ENCODE measurements at regions not wholly inside any gene's neighbourhood (a gene's known extent, or its start where the extent isn't known, plus 50 kb on each side); places are given as distances from the start of the nearest gene placed in this dataset.
A peak's percentile ranks its signal among the peaks of the same experiment; 100 is the strongest.

DNA sequence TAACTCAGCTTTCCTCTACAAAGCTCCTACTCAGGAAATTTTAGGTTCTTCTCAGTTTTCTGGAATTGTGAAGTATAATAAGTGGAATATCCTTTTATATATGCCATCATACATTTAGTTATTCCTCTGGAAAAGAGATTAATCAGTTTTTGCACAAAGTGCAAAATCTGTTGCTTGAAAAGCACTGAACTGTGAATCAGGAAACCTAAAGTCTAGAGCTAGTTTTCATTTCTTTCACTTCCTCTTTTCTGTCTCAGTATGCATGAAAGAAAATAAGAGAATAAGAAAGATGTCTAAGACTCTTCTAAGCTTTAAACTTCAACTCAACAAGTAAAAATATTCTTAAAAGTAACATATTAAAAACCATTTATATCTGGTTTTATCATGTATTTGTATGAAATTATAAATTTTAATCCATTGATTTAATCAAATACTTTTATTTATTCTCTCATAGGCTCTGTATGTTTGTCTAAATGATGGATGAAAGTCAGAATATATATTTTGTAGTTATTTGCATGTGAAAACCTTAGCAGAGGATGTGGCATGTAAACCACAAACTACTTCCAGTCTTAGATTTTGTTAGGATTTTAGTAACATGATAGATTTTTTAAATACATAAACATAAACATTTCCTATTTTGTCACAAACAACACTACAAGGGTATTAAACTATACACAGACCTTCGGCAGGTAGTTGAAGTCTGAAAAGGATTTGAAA is 1073.0 kb downstream of the XPNPEP1 start:
- DNase-seq (ENCODE audit: low read depth): no peak

DNA sequence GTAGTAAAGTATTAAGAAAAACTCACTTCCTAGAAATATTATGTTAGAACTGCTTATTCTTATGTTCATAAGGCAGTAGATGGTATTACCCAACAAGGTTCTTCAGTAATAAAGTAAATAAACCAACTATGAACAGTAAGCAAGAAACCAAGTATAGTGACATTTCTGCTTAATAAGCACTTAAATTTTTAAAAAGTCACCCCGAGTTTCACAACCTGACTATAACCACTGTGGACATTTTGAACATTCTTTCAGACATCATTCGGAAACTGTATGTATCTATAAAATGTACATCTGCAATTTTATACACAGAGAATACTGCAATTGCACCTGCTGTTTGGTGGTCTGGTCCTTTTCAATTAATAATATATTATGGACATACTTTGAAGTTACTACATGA is 1073.6 kb downstream of the XPNPEP1 start:
- DNase-seq (ENCODE audit: low read depth): no peak

DNA sequence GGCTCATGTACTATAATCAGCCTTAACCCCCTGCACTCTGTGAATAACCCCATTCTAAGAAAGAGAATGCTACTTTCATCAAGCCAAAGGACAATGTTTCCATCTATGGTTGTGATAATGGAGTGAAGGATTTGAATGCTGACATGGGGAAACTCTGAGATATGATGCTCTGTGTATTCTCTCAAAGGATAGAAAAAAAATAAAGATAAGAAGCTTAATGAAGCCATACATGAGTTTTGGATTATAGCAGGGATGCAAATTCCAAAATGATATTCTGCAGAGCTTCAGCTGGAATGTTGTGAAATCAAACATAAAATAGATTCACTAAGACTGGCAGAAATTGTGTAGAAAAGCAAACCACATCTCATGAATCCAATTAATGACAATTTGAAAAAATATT is 1074.1 kb downstream of the XPNPEP1 start:
- DNase-seq (ENCODE audit: low read depth): no peak

DNA sequence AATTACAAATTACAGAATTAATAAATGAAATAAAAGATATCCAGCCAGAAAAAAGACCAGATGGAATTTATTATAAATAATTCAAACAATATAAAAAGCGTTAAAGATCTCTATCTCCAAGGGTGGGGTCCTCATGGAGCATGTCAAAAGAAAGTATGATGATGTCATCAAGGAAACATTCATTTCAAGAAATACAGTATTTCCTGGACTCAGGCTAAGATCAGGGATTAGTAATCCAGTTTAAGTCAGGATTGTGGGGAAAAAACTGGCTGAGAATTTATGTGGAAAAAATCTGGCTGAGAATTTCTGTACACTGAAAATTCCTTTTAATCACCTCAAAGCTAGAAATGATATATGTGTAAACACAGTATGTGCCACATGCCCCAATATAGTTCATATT is 1075.3 kb downstream of the XPNPEP1 start:
- DNase-seq (ENCODE audit: low read depth): no peak

DNA sequence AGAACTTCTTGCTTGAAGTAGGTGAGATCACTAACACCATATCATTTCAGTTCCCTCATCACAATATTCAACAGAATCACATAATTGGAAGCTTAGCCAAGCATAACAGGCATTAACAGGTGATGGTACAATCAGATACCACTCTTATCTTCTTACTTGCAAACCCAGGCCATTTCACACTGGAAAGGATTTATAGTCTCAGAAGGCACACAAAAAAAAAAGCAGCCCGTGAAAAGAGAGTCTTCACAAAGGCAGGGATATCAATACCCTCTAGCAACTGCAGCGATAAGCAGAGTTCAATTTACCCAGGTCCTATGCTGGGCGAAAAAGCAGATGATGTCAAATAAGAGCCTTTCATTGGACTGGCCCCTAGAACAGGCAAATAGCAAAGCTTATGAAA is 1082.4 kb downstream of the XPNPEP1 start:
- DNase-seq (ENCODE audit: low read depth): no peak

DNA sequence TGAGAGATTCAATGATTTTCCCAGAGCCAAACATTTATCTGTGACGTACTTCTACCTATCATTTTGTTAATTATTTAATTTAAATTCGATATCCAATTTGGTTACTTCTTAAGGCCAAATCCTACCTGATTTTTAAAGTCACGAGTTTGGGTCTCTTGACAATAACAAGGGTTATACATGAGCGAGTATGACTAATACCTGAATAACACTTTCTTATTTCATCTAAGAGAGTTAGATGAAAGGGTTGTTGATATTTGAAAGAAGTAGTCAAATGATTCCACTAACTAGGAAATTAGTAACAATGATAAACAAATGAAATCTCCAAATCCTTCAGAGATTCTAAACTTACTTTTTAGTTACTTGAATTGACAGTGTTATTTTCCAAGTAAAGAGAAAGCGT is 1086.9 kb downstream of the XPNPEP1 start:
- no peak for DNase-seq (ENCODE audit: low read depth)

DNA sequence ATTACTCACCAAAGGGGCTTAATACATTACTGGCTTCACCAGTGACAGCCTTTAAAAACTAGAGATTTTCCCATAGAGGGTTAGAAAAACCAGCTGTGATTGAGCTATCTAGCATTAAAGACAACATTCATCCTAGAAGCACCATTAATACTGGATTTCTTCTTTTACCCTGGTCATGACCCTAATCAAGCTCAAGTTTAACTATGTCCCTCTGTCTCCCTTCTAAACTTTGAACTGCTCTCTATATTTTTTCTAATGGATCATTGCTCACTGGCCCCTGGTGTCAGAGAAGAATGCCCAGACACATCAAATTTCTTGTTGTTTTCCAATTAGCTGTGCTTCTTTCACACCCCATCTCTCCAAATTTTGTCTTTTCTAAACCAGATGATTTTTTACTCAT is 1101.3 kb downstream of the XPNPEP1 start:
- DNase-seq (ENCODE audit: low read depth): no peak

DNA sequence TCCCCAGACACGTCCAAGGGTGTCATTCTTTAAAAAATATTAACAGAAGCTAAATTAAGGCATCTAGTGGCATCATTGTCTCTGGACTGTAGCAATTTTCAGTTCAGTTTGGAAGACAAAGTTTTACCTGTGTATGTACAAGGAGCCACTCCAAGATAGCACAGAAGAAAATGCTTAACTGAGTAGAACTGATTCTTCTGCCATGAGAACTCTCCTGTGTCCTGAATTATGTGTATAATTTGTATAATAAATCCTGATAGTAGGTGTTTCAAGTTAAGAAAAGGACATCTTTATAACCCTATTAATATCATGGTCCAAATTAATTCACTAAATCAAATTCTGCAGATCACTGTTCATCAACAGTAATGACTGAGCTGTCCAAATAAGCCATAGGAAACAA is 1104.0 kb downstream of the XPNPEP1 start:
- DNase-seq (ENCODE audit: low read depth): no peak

DNA sequence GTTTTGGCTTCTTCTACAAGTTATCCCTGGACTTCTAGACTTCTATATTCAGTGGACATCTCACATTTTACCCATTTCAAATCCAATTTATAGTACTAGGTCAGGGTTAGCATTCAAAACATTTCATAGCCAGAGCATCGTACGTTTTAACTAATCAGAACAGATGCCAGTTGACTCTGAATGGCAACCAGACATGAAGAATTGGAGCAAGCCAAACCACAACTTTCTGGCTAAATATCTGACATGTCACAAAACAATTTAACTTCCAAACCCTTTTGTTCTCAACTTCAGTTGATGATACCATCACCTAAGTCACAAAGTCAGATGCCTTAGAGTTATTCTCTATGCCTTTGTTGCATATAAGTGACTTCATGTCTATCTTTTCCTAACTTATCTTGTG is 1105.7 kb downstream of the XPNPEP1 start:
- DNase-seq (ENCODE audit: low read depth): no peak

DNA sequence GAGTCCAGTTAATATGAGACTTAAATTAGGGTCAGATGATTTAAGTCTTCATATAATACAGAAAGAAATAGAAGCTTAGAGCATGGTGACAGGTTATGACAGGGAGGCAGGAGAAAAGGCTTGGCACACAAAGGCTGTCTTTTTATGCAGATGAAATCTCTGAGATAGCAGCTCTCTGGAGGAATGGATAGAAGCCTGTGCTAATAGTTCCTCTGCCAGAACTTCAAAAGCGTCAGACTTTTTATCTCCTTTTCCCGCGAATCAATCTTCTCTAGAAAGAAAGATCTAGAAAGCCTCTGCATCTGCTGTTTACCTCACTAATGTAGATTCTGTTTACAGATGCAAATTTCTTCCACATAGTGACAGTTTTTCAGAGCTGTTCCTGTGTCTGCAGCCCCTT is 1106.2 kb downstream of the XPNPEP1 start:
- DNase-seq (ENCODE audit: low read depth): no peak

DNA sequence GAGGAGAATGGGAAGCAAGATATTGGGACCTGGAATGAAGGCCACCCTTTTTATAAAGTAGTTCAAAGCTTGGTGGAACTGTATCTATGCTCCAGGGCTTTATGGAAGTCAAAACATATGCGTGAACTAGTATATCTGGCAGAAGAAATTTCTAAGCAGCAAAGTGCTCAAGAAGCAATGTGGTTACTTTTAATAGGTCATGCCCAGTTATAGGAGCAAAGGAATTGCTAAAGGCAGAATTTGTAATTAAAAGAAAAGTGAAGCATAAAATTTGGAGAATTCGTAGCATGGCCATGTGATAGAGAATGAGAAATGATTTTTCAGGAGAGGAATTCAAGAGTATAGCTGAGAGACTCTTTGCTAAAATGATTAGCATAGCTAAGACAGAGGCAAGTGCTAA is 1110.4 kb downstream of the XPNPEP1 start:
- DNase-seq (ENCODE audit: low read depth): no peak

DNA sequence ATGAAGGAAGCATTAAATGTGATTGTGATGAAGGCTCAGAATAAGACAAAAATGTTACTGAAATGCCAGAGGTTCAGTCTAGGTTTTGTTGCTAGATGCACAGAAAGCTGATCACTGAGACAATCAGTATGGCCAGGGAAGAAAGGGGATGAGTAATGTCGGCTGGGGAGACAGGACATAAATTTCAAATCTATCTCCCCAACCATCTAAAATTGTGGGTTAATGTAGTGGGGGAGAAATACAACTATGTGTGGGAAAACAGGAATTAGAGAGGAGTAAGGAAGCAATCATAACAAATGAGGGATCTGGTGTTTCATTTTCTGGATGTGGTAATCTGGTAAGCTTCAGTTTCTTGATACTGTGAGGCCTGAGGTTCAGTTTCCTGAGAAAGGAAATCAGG is 1111.0 kb downstream of the XPNPEP1 start:
- no peak for DNase-seq (ENCODE audit: low read depth)

DNA sequence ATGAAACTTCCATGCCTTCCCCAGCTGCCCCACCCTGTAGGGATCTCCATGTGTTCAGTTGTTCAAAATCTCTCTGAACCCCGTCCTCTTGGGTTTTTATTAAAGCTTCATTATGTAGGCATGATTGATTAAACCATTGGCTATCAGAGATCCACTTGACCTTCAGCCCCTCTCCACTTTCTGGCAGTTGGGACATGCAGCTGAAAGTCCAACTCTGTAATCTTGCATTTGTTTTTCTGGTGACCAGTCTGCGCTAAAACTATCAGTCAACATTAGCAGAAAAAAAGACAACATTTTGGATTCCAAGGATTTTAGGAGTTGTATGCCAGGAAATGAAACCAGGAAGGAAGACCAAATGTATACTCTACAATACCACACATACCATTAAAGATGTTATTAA is 1115.1 kb downstream of the XPNPEP1 start:
- DNase-seq (ENCODE audit: low read depth): no peak

DNA sequence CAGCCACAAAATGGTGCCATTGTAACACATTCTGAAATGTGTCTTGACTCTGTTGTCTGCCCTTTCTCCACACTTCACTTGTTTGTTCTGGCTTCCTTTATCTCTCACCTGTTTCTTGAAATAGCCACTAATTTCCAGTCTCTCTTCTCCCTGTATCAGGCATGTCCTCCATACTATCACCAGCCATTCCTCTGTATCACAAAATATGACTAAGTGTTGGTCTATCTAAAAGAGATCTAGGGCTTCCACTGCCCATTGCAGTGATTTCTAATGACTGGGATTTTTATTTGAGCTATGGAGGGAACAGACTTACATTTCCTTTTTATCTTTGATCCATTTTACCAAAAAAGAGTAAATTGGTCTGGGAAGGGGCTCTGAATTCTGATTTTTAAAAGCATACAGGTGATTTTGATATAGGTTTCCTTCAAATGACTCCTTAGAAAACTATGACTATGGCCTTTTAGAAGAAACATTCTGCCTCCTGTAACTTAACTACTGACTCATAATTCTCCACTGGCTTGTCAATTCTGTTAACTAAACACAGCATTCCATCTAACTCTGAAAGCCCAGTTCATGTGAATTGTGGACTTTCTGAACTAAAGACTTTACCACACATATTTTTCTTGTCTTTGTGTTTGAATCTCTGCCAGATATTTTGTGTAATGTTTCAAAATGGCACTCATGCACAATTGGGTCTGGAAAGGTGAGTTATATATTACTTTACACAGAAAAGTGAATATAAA is 1121.4 kb downstream of the XPNPEP1 start:
- DNase-seq (ENCODE audit: low read depth): peak; percentile 61

DNA sequence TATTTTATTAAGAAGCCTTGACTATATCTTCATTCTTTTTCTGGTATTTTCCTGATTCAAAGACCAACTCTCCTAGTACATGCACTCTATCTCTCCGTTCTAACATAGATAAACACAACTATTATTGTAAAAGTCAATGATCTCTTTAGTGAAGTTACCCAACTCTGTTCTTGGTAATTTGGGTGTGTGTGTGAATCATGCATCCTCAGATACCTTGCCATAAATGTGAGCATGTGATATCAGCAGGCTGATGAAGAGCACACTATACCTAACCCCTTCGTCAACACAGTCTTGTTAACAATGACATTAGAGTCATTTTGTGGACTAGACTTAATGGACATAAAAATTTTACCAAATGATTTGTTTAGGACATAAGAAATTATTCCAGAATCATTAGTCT is 1122.1 kb downstream of the XPNPEP1 start:
- no peak for DNase-seq (ENCODE audit: low read depth)

DNA sequence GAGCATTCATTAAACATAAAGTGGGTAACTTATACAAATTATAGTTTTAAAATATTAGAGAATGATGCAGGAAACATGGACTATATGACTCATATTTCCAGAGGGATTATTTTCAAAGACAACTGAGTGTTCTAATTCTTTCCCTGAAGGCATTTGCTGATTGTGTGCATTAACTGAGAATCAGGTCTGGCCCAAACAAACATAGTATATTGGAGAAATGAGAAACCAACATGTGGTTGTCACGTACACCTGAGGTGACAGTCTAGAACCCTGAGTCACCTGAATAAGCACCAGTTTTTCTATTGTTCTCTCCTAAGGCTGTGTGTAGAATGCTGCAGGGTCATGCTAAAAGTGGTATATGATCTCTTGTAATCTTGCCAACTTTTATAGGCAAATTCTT is 1125.7 kb downstream of the XPNPEP1 start:
- no peak for DNase-seq (ENCODE audit: low read depth)

DNA sequence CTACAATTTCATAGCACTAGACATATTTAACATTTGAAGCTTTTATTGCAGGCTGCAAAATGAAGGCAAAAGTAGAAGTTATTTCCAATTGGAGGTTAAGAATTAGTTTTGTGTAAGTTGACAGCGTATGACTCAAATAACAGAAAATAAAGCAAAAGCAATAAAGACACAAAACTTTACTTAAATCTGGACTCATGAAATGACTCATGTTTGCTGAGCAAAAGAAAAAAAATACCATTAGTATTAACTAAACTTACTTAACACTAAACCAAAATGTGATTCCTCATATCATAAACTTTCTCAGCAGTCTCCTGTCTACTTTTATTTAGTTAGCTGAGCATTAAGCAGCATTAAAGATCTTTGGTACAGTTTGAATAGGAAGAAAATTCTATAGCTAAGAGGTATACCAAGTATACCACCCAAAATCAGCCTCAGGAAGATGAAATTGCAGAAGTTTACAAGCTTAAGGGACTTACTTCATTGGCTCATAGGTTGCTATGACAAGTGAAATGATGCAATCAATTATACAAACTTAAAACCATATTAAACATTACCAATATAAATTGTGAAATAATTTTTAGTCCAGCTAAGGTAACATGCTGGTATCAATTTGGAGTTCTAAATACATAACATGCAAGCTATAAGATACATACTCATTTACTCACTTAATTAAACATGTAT is 1131.4 kb downstream of the XPNPEP1 start:
- no peak for DNase-seq (ENCODE audit: low read depth)

DNA sequence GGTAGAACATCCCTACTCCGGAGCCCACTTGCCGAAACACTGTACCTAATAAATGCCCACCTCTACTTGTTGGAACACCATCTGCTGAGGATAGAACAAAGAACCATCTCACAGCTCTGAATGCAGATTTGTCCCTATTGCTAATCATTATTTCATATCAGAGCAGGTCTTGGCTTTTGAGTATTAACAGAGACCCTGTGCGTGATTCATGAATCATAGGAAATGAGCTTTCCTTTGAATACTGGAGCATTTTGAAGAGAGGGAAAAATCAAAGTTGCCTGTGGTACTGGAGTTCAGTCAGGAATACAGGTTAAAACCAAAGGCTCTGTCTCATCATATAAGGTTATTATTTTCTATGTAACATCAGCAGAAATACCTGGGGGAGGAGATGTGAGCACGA is 1132.3 kb downstream of the XPNPEP1 start:
- DNase-seq (ENCODE audit: low read depth): no peak

DNA sequence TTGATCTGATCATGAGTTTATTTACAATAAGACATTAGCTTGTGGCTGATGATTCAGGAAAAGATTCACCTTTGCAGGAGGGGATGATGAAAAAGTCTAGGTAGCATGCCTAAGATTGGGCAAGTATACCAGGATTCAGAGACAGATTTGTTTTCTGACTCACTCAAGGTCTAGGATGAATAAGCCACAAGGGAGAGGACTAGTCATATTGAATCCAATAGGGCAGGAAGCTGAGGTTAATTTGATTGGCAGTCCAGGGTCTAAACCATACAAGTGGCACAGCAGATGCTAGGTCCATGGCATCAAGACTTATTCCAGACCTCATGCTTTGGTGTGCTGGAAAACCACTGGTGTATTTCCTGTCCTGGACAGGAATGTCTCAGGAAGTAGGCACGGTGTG is 1133.4 kb downstream of the XPNPEP1 start:
- peak; percentile 48 for DNase-seq (ENCODE audit: low read depth)

DNA sequence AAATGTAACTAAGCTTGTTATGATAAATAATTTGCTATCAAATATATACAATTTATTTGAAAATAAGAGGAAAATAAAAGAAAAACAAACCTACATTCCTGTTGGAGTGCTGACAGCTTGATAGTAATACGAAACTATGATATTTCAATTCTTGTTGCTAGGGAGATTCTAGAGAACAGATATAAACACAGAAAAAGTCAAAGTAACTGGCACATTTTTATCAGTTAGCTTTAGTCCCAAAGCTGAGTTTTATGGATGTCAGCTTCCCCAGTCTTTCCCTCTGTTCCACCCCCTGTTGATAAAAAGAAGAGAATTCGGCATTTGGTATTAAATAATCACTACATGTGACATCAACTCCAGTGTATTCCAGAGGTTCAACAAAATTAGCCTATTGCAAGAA is 1134.0 kb downstream of the XPNPEP1 start:
- DNase-seq (ENCODE audit: low read depth): no peak

DNA sequence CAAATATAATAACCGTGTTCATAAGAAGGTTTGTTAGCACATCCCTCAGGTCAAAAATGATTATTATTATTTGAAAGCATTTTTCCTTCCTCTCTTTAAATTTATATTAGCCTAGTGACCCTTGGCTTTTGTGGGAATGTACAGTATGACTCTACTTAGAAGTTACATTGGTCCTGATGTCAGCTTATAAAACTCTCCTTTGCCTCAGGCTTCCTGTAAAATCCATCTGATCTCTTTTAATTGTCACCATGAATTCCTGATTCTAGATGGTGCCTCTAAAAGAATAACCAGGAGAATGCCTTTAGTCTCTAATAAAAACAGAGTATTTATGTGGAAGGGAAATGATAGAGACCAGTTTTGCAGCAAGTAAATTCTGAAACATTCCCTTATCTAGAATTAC is 1134.4 kb downstream of the XPNPEP1 start:
- DNase-seq (ENCODE audit: low read depth): no peak

DNA sequence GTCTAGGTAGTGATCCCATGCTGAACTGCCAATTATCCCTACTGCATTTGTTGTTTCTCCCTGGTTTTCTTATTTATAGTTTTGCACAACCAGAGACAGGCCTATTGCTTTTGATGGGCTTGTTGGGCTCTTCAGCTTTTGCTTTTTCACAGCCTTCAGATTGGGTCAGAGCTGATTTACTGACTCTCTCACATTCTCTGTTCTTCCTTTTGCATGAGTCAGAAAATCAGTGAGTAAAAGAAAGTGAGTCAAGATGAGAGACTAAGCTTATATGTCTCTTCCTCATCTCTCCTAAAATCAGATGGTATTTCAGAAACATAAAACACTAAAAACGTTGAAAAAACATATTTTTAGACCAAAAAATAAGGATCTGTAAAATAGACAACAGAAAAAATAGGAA is 1135.4 kb downstream of the XPNPEP1 start:
- peak; percentile 23 for DNase-seq (ENCODE audit: low read depth)

DNA sequence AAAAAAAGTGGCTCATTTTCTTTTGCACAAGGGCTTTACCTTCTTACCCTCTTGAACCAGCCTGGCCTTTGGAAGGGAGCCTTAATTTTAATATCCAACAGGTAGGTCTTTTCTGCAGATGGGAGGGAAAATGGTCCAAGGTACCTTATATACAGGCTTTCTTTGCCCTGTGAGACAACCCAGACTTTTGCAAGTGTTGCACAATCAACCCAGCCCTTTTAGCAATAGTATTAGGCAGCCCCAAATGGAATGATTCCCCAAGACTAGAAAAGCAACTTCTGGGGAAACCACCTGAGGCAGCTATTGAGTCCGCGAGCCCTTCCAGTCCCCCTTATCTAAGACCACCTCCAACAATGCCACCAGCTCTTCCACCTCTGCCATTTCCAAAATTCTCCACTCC is 1138.3 kb downstream of the XPNPEP1 start:
- DNase-seq (ENCODE audit: low read depth): no peak
